MM.1S (cell line): ENCODE measurements at regions not wholly inside any gene's neighbourhood (a gene's known extent, or its start where the extent isn't known, plus 50 kb on each side); places are given as distances from the start of the nearest gene placed in this dataset.

ENCODE experiments used
- DNase-seq: peaks from one replicate; pipeline ENCODE4 v3.0.0-alpha.2; 2015
- H2AFZ ChIP-seq: fragments of 300-600 bp; sonication (generic); 2 replicates; pipeline ENCODE4 v1.6.0; 2016; ENCODE audit warnings: antibody characterized with exemption, low read length
- H3F3A ChIP-seq: fragments of 300-600 bp; sonication (generic); 2 replicates; pipeline ENCODE4 v1.6.1; 2016; ENCODE audit warnings: mild to moderate bottlenecking, antibody characterized with exemption, low read length, moderate library complexity, mixed read lengths; ENCODE audit not compliant: insufficient read depth
- H3K27ac ChIP-seq: fragments of 300-600 bp; sonication (generic); 2 replicates; pipeline ENCODE4 v1.5.1; 2016; ENCODE audit warnings: mild to moderate bottlenecking, low read length
- H3K27me3 ChIP-seq: fragments of 300-600 bp; sonication (generic); replicated peaks from 2 replicates; pipeline ENCODE4 v1.6.0; 2016; ENCODE audit warnings: low read length; ENCODE audit not compliant: insufficient read depth
- H3K36me3 ChIP-seq: fragments of 300-600 bp; sonication (generic); replicated peaks from 2 replicates; pipeline ENCODE4 v1.6.1; 2016; ENCODE audit warnings: mild to moderate bottlenecking, low read length, mixed read lengths; ENCODE audit not compliant: insufficient read depth
- H3K4me1 ChIP-seq: fragments of 300-600 bp; sonication (generic); 2 replicates; pipeline ENCODE4 v1.6.1; 2016; ENCODE audit warnings: low read length, mixed read lengths
- H3K4me2 ChIP-seq: fragments of 300-600 bp; sonication (generic); 2 replicates; pipeline ENCODE4 v1.6.0; 2016; ENCODE audit warnings: low read depth, low read length
- H3K4me3 ChIP-seq: fragments of 300-600 bp; sonication (generic); 2 replicates; pipeline ENCODE4 v1.5.1; 2016; ENCODE audit warnings: low read length, mixed read lengths
- H3K79me2 ChIP-seq: fragments of 300-600 bp; sonication (generic); 2 replicates; pipeline ENCODE4 v1.6.1; 2016; ENCODE audit warnings: mixed run types, low read length, mixed read lengths
- H3K9ac ChIP-seq: fragments of 300-600 bp; sonication (generic); 2 replicates; pipeline ENCODE4 v1.6.1; 2016; ENCODE audit warnings: low read length, mixed read lengths
- H3K9me2 ChIP-seq: fragments of 300-600 bp; sonication (generic); replicated peaks from 2 replicates; pipeline ENCODE4 v1.6.1; 2016; ENCODE audit warnings: mild to moderate bottlenecking, low read length, mixed read lengths; ENCODE audit not compliant: insufficient read depth
- H3K9me3 ChIP-seq: fragments of 300-600 bp; sonication (generic); replicated peaks from 2 replicates; pipeline ENCODE4 v1.6.1; 2016; ENCODE audit warnings: mild to moderate bottlenecking, low read length, mixed read lengths; ENCODE audit not compliant: insufficient read depth
- H4K20me1 ChIP-seq: fragments of 300-600 bp; sonication (generic); 2 replicates; pipeline ENCODE4 v1.6.1; 2016; ENCODE audit warnings: mild to moderate bottlenecking, low read length, moderate library complexity, mixed read lengths; ENCODE audit not compliant: insufficient read depth
- EZH2 ChIP-seq: fragments of 300-600 bp; sonication (generic); optimal IDR thresholded peaks from 2 replicates; pipeline ENCODE3; 2017; ENCODE audit warnings: low read depth, mild to moderate bottlenecking, antibody characterized with exemption, low read length, mixed read lengths
- EZH2phosphoT487 ChIP-seq: fragments of 300-600 bp; sonication (generic); IDR thresholded peaks from 2 replicates; pipeline ENCODE4 v1.6.1; 2018; ENCODE audit warnings: antibody characterized with exemption, low read length
- TF ChIP-seq, protein P1 (sequence below): fragments of 300-600 bp; sonication (generic); IDR thresholded peaks from 2 replicates; pipeline ENCODE4 v1.5.1; 2016; ENCODE audit warnings: antibody characterized with exemption, low read length, mixed read lengths

- no peak overlapping the region for H3K4me2 ChIP-seq
- no peaks in the 10 kb centered on the region for H3K36me3 ChIP-seq
- H3K27ac ChIP-seq, result no peak overlapping the region
- DNase-seq, result no peak
- H4K20me1 ChIP-seq, result no peaks in the 10 kb centered on the region
- H3K9me3 ChIP-seq, result no peaks in the 10 kb centered on the region
- H3F3A ChIP-seq, result no peaks in the 10 kb centered on the region
- H3K27me3 ChIP-seq, result no peaks in the 10 kb centered on the region
- H3K4me3 ChIP-seq, result no peak overlapping the region
- H3K79me2 ChIP-seq, result no peaks in the 10 kb centered on the region
- no peaks in the 10 kb centered on the region for H3K9me2 ChIP-seq
- no peak overlapping the region for H2AFZ ChIP-seq
- no peak overlapping the region for H3K9ac ChIP-seq
- no peak for TF ChIP-seq EZH2phosphoT487
- TF ChIP-seq EZH2, result no peak
- TF ChIP-seq, protein P1, sequence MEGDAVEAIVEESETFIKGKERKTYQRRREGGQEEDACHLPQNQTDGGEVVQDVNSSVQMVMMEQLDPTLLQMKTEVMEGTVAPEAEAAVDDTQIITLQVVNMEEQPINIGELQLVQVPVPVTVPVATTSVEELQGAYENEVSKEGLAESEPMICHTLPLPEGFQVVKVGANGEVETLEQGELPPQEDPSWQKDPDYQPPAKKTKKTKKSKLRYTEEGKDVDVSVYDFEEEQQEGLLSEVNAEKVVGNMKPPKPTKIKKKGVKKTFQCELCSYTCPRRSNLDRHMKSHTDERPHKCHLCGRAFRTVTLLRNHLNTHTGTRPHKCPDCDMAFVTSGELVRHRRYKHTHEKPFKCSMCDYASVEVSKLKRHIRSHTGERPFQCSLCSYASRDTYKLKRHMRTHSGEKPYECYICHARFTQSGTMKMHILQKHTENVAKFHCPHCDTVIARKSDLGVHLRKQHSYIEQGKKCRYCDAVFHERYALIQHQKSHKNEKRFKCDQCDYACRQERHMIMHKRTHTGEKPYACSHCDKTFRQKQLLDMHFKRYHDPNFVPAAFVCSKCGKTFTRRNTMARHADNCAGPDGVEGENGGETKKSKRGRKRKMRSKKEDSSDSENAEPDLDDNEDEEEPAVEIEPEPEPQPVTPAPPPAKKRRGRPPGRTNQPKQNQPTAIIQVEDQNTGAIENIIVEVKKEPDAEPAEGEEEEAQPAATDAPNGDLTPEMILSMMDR, result no peak
- no peaks in the 10 kb centered on the region for H3K4me1 ChIP-seq
Observed at GRCh38 chr10:128571071-128571470, 444.8 kb upstream of the MKI67 start.

DNA sequence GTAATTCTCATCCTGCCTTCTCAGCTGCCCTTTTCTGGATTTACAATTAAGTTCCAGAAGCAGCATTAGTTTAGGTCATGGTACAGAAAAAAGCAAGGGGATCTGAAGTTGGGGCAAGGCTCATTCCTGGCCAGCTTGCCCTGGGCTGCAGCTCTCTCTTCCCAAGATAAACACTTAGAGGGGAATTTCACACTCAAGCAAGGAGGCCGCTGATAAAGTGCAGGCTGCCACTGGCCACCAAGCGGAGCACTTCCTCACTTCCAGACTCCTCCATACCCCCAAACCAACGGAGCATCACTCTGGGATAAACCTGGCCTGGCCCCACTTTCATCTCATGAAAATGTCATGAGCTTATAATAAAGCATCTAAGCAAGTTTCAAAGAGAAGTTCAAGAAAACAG is 445.5 kb upstream of the MKI67 start:
- H3K4me1 ChIP-seq, result no peaks in the 10 kb centered on the region
- H3K9me2 ChIP-seq, result no peaks in the 10 kb centered on the region
- DNase-seq, result no peak
- no peak overlapping the region for H3K4me2 ChIP-seq
- H3K4me3 ChIP-seq, result no peak overlapping the region
- no peak overlapping the region for H2AFZ ChIP-seq
- H3K27ac ChIP-seq, result no peak overlapping the region
- no peaks in the 10 kb centered on the region for H3K27me3 ChIP-seq
- H3K79me2 ChIP-seq, result no peaks in the 10 kb centered on the region
- H3K36me3 ChIP-seq, result no peaks in the 10 kb centered on the region
- TF ChIP-seq EZH2 (no peak), EZH2phosphoT487 (no peak)
- TF ChIP-seq, protein P1, result no peak
- no peaks in the 10 kb centered on the region for H3F3A ChIP-seq
- H3K9me3 ChIP-seq, result no peaks in the 10 kb centered on the region
- H3K9ac ChIP-seq, result no peak overlapping the region
- H4K20me1 ChIP-seq, result no peaks in the 10 kb centered on the region

GRCh38 chr10:128572696-128573095 is 446.5 kb upstream of the MKI67 start:
- H3K9ac ChIP-seq, result no peak overlapping the region
- no peaks in the 10 kb centered on the region for H3K79me2 ChIP-seq
- H3K36me3 ChIP-seq, result no peaks in the 10 kb centered on the region
- TF ChIP-seq EZH2phosphoT487, result no peak
- TF ChIP-seq EZH2, result no peak
- TF ChIP-seq, protein P1, result no peak
- H4K20me1 ChIP-seq, result no peaks in the 10 kb centered on the region
- no peak for DNase-seq
- H3K9me3 ChIP-seq, result no peaks in the 10 kb centered on the region; the same call in 1 of the 2 replicates
- no peaks in the 10 kb centered on the region for H3F3A ChIP-seq
- no peak overlapping the region for H3K4me2 ChIP-seq
- no peak overlapping the region for H3K27ac ChIP-seq
- H3K27me3 ChIP-seq, result no peaks in the 10 kb centered on the region
- no peaks in the 10 kb centered on the region for H3K9me2 ChIP-seq
- H3K4me1 ChIP-seq, result no peaks in the 10 kb centered on the region
- H2AFZ ChIP-seq, result no peak overlapping the region
- no peak overlapping the region for H3K4me3 ChIP-seq
